NCI-H526 (cell line): ENCODE measurements at regions not wholly inside any gene's neighbourhood (a gene's known extent, or its start where the extent isn't known, plus 50 kb on each side); places are given as distances from the start of the nearest gene placed in this dataset.

Experiments
- DNase-seq, 2 experiments: peaks; one replicate each; lab custom pipeline; 2025; lab: John Stamatoyannopoulos, UW

DNA sequence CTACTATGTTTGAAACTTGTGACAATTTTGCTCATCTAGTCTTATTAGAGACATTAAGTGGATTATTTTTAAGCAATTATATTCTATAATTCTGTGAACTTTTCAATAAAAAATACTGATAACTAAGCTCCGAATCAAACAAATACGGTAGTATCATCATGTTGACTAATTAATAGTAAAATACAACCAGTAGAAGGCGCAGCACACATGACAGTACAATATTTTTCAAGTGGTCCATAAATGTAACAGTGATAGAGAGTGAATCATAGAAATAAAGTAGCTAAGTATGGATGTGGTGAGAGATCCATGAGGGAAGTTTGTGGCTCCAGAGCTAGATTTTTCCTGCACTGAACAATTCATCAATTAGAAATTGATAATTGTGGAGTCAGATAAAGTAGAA, 666.2 kb downstream of the KCTD8 start:
- DNase-seq, result no peak

DNA sequence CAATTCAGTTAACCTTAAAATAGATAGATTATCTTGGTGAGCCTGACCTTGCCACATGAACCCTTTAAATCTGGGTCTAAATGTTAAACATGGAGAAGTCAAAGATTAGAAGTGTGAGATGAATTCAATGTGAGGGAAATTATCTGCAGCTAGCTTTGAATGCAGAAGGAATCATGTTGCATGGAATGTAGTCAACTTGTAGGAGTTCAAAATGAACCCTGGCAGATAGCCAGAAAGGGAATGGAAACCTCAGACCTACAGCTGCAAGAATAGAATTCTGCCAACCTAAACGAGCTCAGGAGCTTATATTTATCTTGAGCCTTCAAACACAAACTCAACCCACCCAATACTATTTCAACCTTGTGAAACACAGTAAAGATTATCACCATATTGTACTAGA, 632.5 kb downstream of the KCTD8 start:
- DNase-seq, result no peak

DNA sequence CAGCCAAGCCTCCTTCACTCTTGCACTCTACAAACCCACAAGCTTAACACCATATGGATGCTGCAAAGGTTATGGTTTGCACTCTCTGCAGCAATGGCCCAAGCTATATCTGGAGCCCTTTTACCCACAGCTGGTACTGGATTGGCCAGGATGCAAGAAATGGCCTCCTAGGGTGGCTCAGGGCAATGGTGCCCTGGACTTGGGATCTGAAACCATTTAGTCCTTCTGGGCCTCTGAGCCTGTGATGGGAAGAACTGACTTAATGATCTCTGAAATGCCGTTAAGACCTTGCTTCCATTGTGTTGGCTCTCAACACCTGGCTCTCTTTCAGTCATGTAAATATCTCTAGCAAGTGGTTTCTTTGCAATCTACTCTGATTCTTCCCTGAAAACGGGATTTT, 626.0 kb downstream of the KCTD8 start:
- DNase-seq, result no peak

DNA sequence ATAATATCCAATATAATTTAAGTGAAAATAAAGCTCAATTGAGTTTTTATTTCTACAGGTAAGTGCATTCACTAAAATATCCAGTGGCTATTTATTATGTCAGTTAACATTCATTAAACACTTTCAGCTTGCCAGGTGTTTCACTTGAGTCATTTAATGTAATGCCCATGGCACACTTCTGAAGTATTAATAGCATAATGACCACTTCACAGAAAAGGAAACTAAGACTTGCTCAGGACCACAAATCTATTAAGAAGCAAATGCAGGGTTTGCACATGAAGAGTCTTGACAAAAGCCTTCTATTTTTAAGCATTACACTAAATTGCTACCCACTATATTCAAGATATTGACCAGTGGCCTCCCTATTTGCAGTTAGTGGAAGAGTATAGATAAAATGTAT, 612.7 kb downstream of the KCTD8 start:
- no peak for DNase-seq

DNA sequence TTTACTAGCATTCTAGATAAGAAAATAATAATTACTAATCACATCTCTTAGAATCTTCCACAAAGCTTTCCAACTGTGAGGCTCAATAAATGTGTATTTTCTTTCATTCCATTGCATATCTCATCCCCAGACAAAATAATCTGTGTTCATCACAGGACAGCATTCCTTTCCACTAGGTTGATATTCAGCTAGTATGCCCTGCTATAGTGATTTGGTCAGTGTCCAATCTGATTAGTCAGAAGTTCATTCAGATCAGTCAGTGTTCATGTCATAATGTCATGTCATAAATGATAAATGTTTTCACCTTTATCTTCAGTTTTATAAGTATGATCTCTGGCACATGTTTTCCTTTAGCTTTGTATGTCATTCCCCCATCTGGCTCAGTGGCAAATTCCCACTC, 611.4 kb downstream of the KCTD8 start:
- no peak for DNase-seq

DNA sequence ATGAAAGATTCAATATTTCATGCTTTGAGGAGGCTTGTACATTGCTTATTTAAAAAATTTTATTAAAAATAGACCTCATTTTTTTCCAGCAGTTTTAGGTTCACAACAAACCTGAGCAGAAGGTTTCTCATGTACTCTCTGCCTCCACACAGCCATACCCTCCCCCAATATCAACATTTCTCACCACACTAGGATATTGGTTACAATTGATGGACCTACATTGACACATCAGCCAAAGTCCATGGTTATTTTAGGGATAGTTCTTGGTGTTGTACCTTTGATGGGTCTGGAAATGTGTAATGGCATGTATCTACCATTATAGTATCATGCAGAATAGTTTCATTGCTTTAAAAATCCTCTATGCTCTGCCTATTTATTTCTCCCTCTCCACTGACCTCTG, 611.0 kb downstream of the KCTD8 start:
- no peak for DNase-seq

DNA sequence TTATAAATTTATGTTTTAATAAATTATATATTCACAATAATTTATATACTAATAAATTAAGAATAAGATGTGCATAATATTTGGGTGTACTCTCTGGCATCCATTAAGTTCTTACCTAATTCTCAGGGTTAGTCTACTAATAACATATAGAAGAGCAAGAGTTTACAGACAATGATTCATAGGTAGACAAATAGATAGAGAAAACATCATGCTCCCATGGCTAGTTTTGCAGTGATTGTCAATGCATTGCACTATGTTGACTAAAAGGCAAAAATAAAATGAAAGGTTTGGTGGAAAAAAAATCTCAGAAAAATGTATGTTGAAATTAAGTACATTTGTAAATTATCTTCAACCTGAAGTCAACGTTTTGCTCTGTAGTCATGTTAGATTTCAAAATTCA, 606.0 kb downstream of the KCTD8 start:
- no peak for DNase-seq

DNA sequence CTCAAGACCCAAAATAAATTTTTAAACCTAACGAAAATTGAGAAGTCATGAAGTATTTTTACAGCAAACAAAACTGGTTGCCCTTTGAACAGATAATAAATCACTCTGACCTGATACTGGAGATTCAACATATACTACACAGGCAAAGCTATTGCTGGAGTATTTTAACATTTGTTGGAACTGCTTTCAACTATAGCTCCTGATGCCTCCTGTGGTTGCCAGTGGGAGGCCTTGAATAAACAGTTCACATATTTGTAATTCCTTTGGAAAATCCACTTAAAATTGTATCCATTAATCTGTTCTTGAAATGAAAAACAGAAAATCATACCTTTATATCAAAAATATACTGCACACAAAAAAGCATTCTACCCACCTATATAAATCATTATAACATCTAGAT, 605.1 kb downstream of the KCTD8 start:
- no peak for DNase-seq

DNA sequence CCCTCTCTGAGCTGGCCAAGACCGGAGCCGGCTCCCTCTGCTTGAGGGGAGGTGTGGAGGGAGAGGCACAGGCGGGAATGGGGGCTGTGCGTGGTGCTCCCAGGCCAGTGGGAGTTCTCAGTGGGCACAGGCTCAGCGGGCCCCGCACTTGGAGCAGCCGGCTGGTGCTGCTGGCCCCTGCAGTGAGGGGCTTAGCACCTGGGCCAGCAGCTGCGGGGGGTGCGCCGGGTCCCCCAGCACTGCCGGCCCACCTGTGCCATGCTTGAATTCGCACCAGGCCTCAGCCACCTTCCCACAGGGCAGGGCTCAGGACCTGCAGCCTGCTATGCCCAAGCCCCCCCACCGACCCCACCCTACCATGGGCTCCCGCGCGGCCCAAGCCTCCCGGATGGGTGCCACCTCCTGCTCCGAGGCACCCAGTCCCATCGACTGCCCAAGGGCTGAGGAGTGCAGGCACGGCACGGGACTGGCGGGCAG, 602.5 kb downstream of the KCTD8 start:
- no peak for DNase-seq

DNA sequence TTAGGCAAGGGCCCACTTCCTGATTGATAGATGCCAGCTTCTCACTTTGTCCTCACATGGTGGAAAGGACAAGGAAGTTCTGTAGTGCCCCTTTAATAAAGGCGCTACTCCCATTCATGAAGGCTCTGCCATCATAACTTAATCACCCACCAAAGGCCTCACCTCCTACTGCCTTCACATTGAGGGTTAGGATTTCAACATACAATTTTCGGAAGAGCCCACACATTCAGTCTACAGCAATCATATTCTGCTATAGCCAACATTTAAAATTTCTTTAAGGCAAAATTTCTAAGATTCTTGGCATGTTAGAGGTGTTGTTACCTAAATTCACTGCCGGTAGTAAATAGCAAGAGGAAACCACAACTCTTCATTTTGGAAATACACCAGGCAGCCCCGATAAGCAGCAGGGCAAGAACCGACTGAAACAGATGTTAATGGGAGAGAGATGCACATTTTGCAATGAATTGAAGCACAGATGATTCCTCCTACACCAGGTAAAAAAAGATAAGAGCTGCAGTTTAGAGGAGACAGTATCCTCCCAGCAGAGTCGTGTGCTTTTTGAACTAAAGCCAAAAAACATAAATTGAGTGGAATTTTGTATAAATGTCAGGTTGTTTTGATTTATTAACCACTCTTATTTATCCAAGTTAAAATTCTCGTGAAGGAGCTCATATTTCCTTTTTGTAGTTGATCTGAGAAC, 594.9 kb downstream of the KCTD8 start:
- no peak for DNase-seq

DNA sequence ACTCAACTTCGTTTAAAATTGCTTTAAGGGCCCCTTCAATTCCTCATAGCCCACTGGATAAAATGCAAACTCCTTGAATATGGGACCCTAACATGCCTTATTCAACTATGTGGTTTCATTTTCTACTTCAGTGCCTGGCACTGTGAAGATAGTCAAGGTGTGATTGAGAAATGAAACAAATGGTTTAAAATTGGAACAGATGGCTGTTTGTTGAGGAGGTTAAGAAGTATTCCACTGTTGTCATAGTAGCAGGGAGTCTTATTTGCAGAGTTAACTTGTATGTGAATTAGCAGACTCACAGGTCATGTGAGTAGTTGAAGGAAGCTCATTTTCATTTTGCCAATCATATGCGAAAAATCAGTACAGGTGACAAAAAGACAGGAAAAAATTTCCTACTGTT, 593.3 kb downstream of the KCTD8 start:
- DNase-seq, result no peak

DNA sequence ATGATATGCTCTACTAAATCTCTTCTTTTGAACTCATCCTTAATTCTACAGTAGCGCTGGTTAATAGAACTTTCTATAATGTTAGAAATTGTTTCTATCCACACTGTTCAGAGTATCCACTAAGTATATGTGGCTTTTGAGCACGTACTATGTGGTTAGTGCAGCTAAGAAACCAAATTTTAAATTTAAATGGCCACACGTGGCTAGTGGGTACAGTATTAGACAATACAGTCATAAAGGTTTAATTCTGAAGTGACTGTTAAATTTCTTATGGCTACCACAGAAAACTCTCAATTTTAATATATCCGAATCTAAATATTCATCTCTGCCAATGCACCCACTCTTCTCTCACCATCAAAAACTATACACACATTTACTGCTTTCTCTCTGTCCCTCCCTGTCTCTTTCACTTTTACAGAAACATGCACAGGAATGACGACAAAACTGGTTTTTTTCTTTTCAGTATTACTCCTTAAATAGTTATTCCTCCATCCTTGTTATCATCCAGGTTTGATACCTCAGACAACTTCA, 583.9 kb downstream of the KCTD8 start:
- no peak for DNase-seq

DNA sequence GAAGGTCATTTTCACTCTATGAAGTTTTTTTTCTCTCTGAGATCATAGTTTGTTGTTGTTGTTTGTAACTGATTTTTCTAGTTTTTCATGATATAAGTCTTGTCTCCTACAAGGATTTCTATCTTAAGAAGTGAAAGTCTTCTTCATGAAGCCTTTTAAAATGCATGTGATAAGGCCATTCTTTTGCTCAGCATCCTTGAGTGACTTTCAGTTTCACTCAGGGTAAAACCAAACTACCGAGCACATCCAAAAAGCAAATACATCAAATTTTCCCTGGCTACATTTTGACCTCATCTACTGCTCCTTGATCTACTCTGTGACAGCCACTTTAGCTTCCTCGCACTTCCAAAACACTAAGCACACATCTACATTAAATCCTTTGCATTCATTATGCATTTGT, 580.7 kb downstream of the KCTD8 start:
- DNase-seq, result no peak

DNA sequence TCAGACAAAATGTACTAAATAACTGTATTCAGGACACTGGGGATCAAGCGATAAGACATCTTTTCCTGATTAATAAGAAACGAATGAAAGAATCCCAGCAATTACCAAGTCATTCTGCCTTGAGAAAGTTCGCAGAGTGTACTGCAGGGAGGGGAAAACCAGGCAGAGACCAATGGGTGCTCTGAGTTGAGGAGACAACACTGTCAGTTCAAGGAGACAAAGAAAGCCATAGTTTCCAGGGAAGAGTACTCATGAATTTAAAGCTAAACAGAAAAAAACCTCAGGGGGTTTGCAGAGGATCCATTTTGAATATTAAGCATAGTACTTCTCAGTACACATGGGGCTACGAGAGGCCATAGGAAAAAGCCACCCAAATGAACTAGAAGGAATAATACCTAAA, 573.0 kb downstream of the KCTD8 start:
- DNase-seq, result no peak

DNA sequence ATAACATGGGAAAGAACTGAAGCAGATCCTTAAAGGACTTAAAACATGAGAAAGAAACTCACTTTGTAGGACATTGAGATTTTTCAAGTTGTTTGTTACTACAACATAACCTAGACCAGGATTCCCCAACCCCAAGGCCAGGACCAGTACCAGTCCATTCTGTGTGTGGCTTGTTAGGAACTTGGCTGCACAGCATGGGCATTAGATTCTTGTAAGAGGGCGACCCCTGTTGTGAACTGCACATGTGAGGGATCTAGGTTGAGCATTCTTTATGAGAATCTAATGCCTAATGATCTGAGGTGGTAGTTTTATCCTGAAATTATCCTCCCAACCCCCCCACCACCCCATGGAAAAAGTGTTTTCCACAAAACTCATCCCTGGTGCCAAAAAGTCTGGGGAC, 566.1 kb downstream of the KCTD8 start:
- DNase-seq, result no peak

DNA sequence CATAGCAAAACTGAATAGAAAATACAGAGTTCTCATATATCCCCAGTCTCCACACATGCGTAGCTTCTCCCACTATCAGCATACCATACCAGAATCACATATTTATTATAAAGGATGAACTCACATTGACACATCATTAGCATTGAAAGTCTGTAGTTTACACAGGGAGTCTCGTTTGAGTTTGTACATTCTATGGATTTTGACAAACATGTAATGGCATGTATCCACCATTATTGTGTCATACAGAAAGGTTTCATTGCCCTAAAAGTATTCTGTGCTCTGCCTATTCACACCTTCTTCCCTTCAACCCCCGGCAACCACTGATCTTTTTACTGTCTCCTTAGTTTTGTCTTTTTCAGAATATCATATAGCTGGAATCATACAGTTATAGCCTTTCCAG, 562.4 kb downstream of the KCTD8 start:
- no peak for DNase-seq

DNA sequence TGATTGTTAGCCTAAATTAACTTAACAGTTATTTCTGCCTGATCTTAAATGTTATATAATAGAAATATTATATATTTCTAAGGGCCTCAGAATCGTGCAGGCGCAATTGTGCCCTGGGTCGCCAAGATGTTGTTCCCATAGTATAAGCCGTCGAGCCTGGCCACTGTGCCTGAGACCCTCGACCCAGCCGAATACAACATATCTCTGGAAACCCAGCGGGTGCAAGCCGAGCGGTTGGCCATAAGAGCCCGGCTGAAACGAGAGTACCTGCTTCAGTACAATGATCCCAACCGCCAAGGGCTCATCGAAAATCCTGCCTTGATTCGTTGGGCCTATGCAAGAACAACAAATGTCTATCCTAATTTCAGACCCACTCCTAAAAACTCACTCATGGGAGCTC, 549.8 kb downstream of the KCTD8 start:
- DNase-seq, result no peak

DNA sequence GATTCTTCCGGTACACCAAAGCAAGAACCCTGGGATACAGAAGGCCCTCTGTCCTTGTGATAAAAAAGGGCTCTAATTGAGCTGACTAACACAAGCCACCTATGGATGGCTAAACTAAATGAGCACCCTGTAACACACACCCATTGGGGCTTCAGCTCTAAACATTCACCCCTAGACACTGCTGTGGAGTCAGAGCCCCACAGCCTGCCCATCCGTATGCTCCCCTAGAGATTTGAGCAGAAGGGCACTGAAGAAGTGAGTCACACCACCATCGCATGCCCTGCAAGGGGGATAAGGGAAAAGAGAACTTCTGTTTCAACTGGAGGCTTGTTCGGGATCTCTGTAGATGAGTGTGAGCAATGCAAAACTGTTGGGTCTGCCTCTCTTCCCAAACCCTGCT, 545.2 kb downstream of the KCTD8 start:
- DNase-seq, result no peak

DNA sequence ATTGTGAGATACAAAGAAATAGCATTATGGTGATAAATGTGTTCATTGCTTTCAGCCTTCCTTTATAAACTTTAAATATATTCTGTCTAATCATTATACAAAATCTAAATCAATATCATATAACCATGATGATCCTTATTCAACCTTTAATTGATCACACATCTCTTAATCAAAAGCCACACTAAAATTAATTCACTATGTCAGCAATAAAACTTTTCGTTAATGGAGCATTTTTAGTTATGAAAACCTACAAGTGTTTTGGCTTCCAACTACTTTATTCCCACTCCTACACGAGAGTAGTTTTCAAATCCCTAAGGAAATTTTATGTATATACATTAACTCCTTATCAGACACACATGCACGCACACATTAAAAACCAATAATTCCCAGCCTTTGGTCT, 530.2 kb downstream of the KCTD8 start:
- no peak for DNase-seq

DNA sequence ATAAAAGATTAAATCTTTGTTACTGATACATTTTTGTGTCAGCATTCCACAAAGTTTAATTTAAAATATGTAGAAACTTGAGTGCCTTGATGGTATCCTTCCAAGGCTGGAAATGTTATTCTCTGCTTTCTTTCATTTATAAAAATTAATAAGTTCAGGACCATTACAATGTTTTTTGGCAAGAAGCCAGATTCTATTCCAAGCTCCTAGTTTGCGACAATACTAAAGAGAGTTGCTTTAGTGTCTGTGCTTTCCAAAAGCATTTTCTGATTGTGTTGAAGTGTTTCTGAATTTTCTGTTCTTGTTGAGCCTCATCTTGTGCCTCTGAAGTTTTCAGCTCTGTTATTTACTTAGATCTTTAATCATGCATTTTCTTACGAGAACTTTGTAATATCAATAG, 516.2 kb downstream of the KCTD8 start:
- no peak for DNase-seq

DNA sequence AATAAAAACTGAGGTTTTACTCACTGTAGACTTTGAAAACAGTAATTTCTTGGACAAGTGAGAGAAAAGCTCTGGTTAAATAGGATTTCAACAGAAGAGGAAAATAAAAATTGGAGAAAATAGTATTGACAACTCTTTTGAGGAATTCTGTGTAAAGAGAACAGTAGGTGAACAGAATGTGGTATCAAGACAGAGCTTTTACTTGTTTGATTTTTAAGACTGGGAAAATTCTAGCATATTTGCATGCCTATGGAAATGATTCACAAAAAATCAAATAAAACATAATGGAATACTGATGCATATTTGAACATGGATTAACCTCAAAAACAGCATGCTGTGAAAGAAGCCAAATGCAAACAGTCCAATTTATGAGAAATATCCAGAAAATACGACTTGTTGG, 504.6 kb downstream of the KCTD8 start:
- no peak for DNase-seq

DNA sequence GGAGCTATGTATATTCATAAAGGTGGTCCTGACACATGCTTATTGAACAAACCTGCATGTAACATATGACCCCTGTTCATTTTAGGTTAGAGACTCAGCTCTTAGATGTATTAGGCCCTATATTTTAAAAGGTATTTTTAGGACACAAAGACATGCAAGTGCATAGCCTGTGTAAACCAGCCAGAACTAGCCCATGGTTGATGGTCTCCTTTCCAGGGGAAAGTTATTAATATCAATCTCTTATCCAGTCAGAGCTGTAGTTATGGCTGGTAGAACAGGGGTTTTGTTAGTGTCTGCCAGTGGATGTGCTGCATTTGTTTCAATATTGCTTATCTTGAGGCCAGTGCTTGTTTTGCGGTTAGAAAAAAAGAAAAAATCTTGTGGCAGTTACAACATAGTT, 488.6 kb downstream of the KCTD8 start:
- DNase-seq, result no peak

DNA sequence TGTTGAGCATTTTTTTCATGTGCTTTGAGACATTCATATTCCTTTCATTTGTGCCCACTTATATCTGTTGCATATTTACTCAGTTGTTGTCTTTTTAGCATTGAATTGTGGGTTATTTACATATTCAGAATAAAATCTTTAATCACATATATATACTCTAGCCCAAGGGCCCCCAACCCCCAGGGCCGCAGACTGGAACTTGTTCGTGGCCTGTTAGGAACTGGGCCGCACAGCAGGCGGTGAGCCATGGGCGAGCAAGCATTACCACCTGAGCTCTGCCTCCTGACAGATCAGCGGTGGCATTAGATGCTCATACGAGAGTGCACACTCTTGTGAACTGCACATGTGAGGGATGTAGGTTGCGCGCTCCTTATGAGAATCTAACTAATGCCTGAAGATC, 480.6 kb downstream of the KCTD8 start:
- no peak for DNase-seq

DNA sequence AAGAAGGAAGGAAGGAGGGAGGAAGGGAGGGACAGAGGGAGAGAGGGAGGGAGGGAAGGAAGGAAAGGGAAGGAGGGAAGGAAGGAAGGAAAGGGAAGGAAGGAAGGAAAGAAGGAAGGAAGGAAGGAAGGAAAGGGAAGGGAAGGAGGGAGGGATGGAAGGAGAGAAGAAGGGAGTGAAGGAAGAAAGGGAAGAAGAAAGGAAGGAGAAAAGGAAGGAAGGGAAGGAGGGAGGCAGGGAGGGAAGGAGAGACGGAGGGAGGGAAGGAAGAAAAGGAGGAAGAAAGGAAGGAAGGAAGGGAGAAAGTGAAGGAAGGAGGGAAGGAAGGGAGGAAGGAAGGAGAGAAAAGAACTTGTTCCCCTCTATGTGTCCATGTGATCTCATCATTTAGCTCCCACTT, 465.0 kb downstream of the KCTD8 start:
- no peak for DNase-seq
